Neural cell (in vitro differentiated cells): ENCODE measurements at regions not wholly inside any gene's neighbourhood (a gene's known extent, or its start where the extent isn't known, plus 50 kb on each side); places are given as distances from the start of the nearest gene placed in this dataset.

Experiments
- EP300 ChIP-seq: fragments of 450-650 bp; conservative IDR thresholded peaks from 2 replicates; pipeline ENCODE4 v1.6.1; 2014; ENCODE audit warnings: antibody characterized with exemption, mild to moderate bottlenecking, moderate library complexity; ENCODE audit not compliant: poor library complexity, severe bottlenecking
- EZH2 ChIP-seq: fragments of 200-600, 300-800 bp; shearing (Covaris generic), sonication (generic); IDR thresholded peaks from 2 replicates; pipeline ENCODE4 v1.6.1; 2014; ENCODE audit warnings: antibody characterized with exemption, low read length, borderline replicate concordance, mild to moderate bottlenecking; ENCODE audit not compliant: insufficient read depth, poor library complexity, severe bottlenecking
- MXI1 ChIP-seq: fragments of 450-650 bp; conservative IDR thresholded peaks from 2 replicates; pipeline ENCODE4 v1.6.1; 2014; ENCODE audit warnings: antibody characterized with exemption, mild to moderate bottlenecking; ENCODE audit not compliant: poor library complexity, severe bottlenecking
- POLR2AphosphoS5 ChIP-seq: IDR thresholded peaks from 2 replicates; pipeline ENCODE4 v1.6.1; 2012
- TAF1 ChIP-seq: IDR thresholded peaks from 2 replicates; pipeline ENCODE4 v1.6.1; 2012; ENCODE audit warnings: low read depth
- TF ChIP-seq, protein P1 (sequence below): fragments of 450-650 bp; IDR thresholded peaks from 2 replicates; pipeline ENCODE4 v1.5.1; 2014; ENCODE audit warnings: antibody characterized with exemption, mild to moderate bottlenecking, moderate library complexity; ENCODE audit not compliant: poor library complexity, severe bottlenecking
- TF ChIP-seq, protein P2 (sequence below): IDR thresholded peaks from 2 replicates; pipeline ENCODE4 v1.6.1; 2012; ENCODE audit warnings: borderline replicate concordance

GRCh38 chr9:78397454-78397853, 100.5 kb downstream of the PSAT1 start:
- TF ChIP-seq POLR2AphosphoS5, result peak; percentile 42
- TF ChIP-seq, protein P1, sequence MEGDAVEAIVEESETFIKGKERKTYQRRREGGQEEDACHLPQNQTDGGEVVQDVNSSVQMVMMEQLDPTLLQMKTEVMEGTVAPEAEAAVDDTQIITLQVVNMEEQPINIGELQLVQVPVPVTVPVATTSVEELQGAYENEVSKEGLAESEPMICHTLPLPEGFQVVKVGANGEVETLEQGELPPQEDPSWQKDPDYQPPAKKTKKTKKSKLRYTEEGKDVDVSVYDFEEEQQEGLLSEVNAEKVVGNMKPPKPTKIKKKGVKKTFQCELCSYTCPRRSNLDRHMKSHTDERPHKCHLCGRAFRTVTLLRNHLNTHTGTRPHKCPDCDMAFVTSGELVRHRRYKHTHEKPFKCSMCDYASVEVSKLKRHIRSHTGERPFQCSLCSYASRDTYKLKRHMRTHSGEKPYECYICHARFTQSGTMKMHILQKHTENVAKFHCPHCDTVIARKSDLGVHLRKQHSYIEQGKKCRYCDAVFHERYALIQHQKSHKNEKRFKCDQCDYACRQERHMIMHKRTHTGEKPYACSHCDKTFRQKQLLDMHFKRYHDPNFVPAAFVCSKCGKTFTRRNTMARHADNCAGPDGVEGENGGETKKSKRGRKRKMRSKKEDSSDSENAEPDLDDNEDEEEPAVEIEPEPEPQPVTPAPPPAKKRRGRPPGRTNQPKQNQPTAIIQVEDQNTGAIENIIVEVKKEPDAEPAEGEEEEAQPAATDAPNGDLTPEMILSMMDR, result no peak
- no peak for TF ChIP-seq TAF1
- no peak for TF ChIP-seq MXI1
- TF ChIP-seq EZH2, result no peak
- TF ChIP-seq, protein P2, sequence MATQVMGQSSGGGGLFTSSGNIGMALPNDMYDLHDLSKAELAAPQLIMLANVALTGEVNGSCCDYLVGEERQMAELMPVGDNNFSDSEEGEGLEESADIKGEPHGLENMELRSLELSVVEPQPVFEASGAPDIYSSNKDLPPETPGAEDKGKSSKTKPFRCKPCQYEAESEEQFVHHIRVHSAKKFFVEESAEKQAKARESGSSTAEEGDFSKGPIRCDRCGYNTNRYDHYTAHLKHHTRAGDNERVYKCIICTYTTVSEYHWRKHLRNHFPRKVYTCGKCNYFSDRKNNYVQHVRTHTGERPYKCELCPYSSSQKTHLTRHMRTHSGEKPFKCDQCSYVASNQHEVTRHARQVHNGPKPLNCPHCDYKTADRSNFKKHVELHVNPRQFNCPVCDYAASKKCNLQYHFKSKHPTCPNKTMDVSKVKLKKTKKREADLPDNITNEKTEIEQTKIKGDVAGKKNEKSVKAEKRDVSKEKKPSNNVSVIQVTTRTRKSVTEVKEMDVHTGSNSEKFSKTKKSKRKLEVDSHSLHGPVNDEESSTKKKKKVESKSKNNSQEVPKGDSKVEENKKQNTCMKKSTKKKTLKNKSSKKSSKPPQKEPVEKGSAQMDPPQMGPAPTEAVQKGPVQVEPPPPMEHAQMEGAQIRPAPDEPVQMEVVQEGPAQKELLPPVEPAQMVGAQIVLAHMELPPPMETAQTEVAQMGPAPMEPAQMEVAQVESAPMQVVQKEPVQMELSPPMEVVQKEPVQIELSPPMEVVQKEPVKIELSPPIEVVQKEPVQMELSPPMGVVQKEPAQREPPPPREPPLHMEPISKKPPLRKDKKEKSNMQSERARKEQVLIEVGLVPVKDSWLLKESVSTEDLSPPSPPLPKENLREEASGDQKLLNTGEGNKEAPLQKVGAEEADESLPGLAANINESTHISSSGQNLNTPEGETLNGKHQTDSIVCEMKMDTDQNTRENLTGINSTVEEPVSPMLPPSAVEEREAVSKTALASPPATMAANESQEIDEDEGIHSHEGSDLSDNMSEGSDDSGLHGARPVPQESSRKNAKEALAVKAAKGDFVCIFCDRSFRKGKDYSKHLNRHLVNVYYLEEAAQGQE, result no peak
- TF ChIP-seq EP300, result no peak
